GM23338 (cell line): ENCODE measurements at regions not wholly inside any gene's neighbourhood (a gene's known extent, or its start where the extent isn't known, plus 50 kb on each side); places are given as distances from the start of the nearest gene placed in this dataset.

Experiments used
- CREB1 ChIP-seq: fragments of 250-450 bp; sonication (Bioruptor Pico); IDR thresholded peaks from 2 replicates; pipeline ENCODE4 v1.5.0; 2020; ENCODE audit warnings: low read depth, mild to moderate bottlenecking, moderate library complexity
- CTCF ChIP-seq, 2 experiments: fragments of 200-600 bp in 1 of 2; sonication (generic) in 1 of 2; conservative IDR thresholded peaks; 2 replicates each; pipeline versions ENCODE4 v1.5.1 to v1.6.1; 2016 to 2017; ENCODE audit warnings: antibody characterized with exemption in 2 of 2, low read depth in 2 of 2, mild to moderate bottlenecking in 2 of 2, moderate library complexity in 1 of 2
- ETS1 ChIP-seq: IDR thresholded peaks from 2 replicates; pipeline ENCODE4 v1.6.1; 2016; ENCODE audit warnings: antibody characterized with exemption
- EZH2 ChIP-seq: fragments of 200-600 bp; sonication (generic); IDR thresholded peaks from one replicate; pipeline ENCODE4 v1.8.0; 2017; ENCODE audit warnings: antibody characterized with exemption, mild to moderate bottlenecking, low read depth; ENCODE audit not compliant: unreplicated experiment
- EZH2phosphoT487 ChIP-seq: fragments of 200-600 bp; sonication (generic); IDR thresholded peaks from one replicate; pipeline ENCODE4 v1.8.1; 2018; ENCODE audit warnings: antibody characterized with exemption; ENCODE audit not compliant: unreplicated experiment
- JUNB ChIP-seq: IDR thresholded peaks from one replicate; pipeline ENCODE4 v1.6.1; 2016; ENCODE audit warnings: antibody characterized with exemption; ENCODE audit not compliant: unreplicated experiment
- NANOG ChIP-seq: IDR thresholded peaks from 2 replicates; pipeline ENCODE4 v1.6.1; 2016; ENCODE audit warnings: antibody characterized with exemption, borderline replicate concordance
- POLR2AphosphoS5 ChIP-seq: IDR thresholded peaks from 2 replicates; pipeline ENCODE4 v1.6.1; 2016; ENCODE audit warnings: antibody characterized with exemption, low read depth
- REST ChIP-seq: IDR thresholded peaks from one replicate; pipeline ENCODE4 v1.6.1; 2018; ENCODE audit warnings: antibody characterized with exemption; ENCODE audit not compliant: unreplicated experiment
- STAT1 ChIP-seq: IDR thresholded peaks from one replicate; pipeline ENCODE4 v1.6.1; 2016; ENCODE audit warnings: antibody characterized with exemption; ENCODE audit not compliant: unreplicated experiment
- ZNF331 ChIP-seq: fragments of 250-450 bp; sonication (Bioruptor Pico); IDR thresholded peaks from 2 replicates; pipeline ENCODE4 v1.5.0; 2020; ENCODE audit warnings: low read depth, mild to moderate bottlenecking, moderate library complexity

- TF ChIP-seq CTCF (conservative IDR thresholded peaks at IDR 0.05; ENCODE audit: low read depth in 2 of 2) (no peak), POLR2AphosphoS5 (no peak), EZH2 (no peak), NANOG (no peak), REST (no peak), ETS1 (no peak), EZH2phosphoT487 (no peak), ZNF331 (CRISPR knock-in tag) (no peak), CREB1 (CRISPR knock-in tag) (no peak), STAT1 (no peak), JUNB (no peak)
Measured at GRCh38 chr3:151946606-151947005, 73.2 kb downstream of the SUCNR1 start.
